ENCODE measurements at regions not wholly inside any gene's neighbourhood (a gene's known extent, or its start where the extent isn't known, plus 50 kb on each side); places are given as distances from the start of the nearest gene placed in this dataset.

DNA sequence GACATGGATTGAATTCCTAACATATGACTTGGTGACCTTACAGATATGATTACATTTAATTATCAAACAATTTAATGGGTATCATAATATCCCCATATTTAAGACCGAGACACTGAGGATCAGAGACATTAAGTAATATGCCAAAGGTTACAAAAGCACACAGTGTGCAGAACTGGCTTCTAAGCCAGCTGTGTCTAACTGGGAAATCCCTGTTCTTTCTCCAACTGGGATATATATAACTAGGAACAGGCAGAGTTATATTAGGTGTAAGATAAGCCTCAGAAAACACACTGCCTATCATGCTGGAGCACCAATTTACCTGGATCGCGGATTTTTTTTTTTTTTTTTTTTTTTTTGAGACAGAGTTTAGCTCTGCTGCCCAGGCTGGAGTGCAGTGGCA lies 88.3 kb upstream of the ADGRL2 start:
- TF ChIP-seq YY1 (IDR thresholded peaks at IDR 0.05) (no peak), RAD21 (IDR thresholded peaks at IDR 0.05) (no peak), EGR1 (IDR thresholded peaks at IDR 0.05; ENCODE audit: low read depth in 2 of 2) (no peak), SP1 (IDR thresholded peaks at IDR 0.05) (no peak)
- TF ChIP-seq, protein P1, sequence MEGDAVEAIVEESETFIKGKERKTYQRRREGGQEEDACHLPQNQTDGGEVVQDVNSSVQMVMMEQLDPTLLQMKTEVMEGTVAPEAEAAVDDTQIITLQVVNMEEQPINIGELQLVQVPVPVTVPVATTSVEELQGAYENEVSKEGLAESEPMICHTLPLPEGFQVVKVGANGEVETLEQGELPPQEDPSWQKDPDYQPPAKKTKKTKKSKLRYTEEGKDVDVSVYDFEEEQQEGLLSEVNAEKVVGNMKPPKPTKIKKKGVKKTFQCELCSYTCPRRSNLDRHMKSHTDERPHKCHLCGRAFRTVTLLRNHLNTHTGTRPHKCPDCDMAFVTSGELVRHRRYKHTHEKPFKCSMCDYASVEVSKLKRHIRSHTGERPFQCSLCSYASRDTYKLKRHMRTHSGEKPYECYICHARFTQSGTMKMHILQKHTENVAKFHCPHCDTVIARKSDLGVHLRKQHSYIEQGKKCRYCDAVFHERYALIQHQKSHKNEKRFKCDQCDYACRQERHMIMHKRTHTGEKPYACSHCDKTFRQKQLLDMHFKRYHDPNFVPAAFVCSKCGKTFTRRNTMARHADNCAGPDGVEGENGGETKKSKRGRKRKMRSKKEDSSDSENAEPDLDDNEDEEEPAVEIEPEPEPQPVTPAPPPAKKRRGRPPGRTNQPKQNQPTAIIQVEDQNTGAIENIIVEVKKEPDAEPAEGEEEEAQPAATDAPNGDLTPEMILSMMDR (IDR thresholded peaks at IDR 0.05; ENCODE audit: low read depth, low read length, missing input control): no peak
- TF ChIP-seq, protein P2, sequence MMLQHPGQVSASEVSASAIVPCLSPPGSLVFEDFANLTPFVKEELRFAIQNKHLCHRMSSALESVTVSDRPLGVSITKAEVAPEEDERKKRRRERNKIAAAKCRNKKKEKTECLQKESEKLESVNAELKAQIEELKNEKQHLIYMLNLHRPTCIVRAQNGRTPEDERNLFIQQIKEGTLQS (IDR thresholded peaks at IDR 0.05): no peak

Data from liver (tissue), 3 donors.